Mesothelial cell of epicardium (in vitro differentiated cells): ENCODE measurements at regions not wholly inside any gene's neighbourhood (a gene's known extent, or its start where the extent isn't known, plus 50 kb on each side); places are given as distances from the start of the nearest gene placed in this dataset.

Experiments used
- DNase-seq, 2 experiments: peaks; one replicate each; pipeline ENCODE4 v3.0.0; 2021; ENCODE audit warnings: low spot score in 2 of 2; ENCODE audit not compliant: unreplicated experiment in 2 of 2
- H3K27ac Mint-ChIP-seq: 2 replicates; pipeline ENCODE4 v1.8.0; 2021; ENCODE audit warnings: mixed read lengths
- H3K27me3 Mint-ChIP-seq: 2 replicates; pipeline ENCODE4 v1.8.0; 2021; ENCODE audit warnings: low read depth, mixed read lengths
- H3K36me3 Mint-ChIP-seq: 2 replicates; pipeline ENCODE4 v1.8.0; 2021; ENCODE audit warnings: mixed read lengths
- H3K4me1 Mint-ChIP-seq: 2 replicates; pipeline ENCODE4 v1.8.0; 2021; ENCODE audit warnings: mixed read lengths
- H3K4me3 Mint-ChIP-seq: 2 replicates; pipeline ENCODE4 v1.8.0; 2021; ENCODE audit warnings: mild to moderate bottlenecking, moderate library complexity, mixed read lengths
- H3K9me3 Mint-ChIP-seq: 2 replicates; pipeline ENCODE4 v1.8.0; 2021; ENCODE audit warnings: mixed read lengths
- TF ChIP-seq, protein P1 (sequence below): fragments of 200-600 bp; sonication (generic); IDR thresholded peaks from one replicate; pipeline ENCODE4 v1.5.0; 2021; ENCODE audit warnings: antibody characterized with exemption; ENCODE audit not compliant: unreplicated experiment

DNA sequence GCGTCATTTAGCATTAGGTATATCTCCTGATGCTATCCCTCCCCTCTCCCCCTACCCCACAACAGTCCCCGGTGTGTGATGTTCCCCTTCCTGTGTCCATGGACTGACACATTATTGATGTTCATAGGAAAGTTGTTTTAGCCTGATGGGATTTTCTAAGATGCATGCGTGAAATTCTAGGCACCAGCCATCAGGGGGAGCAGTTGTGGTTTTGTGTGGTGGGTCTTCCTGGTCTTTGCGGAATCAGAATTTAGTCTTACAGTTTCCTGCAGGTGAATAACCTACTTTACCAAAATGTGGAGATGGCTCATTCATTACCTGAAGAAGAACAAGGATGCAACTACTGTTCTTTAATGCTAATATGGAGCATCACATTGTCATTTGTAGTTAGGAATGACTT, 455.0 kb upstream of the THBS1 start:
- DNase-seq: no peak

DNA sequence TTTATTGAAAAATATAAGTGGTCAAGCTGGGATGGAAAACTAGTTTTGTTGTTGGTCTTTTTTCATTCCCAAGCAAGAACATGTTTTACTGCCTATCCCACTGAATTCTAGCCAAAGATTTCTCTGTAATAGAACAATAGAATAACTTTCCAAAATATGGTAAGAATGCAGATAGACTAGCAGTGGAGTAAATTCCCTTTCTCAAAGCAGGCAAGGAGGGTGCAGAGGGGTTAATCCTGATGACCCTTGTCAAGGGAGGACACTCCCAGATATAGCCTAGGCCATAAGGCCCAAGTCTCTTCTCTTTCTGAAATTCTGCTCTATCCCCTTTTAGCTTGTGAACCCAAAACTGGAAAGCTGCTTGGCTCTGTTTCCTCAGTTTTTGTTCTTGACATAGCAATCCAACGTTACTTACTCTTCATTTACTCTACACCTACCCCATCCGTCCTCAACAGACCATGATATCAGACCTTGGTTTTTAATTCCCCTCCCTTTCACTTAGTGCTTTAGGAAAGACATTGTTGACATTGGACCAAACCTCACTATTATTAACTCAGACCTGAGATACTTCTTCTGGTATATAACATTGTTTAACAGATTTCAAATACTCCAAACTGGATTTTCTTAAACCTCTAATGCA, 453.6 kb upstream of the THBS1 start:
- Mint-ChIP-seq H3K4me1 (peaks cover 18% of the 10 kb centered on the region), H3K27ac (peak overlapping the region; percentile 81)

More for the DNA sequence above, 455.0 kb upstream of the THBS1 start:
- no peaks in the 10 kb centered on the region for H3K9me3 Mint-ChIP-seq
- H3K4me3 Mint-ChIP-seq: no peak overlapping the region
- H3K27ac Mint-ChIP-seq: no peak overlapping the region
- no peaks in the 10 kb centered on the region for H3K27me3 Mint-ChIP-seq
- no peaks in the 10 kb centered on the region for H3K36me3 Mint-ChIP-seq
- TF ChIP-seq, protein P1, sequence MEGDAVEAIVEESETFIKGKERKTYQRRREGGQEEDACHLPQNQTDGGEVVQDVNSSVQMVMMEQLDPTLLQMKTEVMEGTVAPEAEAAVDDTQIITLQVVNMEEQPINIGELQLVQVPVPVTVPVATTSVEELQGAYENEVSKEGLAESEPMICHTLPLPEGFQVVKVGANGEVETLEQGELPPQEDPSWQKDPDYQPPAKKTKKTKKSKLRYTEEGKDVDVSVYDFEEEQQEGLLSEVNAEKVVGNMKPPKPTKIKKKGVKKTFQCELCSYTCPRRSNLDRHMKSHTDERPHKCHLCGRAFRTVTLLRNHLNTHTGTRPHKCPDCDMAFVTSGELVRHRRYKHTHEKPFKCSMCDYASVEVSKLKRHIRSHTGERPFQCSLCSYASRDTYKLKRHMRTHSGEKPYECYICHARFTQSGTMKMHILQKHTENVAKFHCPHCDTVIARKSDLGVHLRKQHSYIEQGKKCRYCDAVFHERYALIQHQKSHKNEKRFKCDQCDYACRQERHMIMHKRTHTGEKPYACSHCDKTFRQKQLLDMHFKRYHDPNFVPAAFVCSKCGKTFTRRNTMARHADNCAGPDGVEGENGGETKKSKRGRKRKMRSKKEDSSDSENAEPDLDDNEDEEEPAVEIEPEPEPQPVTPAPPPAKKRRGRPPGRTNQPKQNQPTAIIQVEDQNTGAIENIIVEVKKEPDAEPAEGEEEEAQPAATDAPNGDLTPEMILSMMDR: peak; percentile 63
- H3K4me1 Mint-ChIP-seq: peaks cover 18% of the 10 kb centered on the region

DNA sequence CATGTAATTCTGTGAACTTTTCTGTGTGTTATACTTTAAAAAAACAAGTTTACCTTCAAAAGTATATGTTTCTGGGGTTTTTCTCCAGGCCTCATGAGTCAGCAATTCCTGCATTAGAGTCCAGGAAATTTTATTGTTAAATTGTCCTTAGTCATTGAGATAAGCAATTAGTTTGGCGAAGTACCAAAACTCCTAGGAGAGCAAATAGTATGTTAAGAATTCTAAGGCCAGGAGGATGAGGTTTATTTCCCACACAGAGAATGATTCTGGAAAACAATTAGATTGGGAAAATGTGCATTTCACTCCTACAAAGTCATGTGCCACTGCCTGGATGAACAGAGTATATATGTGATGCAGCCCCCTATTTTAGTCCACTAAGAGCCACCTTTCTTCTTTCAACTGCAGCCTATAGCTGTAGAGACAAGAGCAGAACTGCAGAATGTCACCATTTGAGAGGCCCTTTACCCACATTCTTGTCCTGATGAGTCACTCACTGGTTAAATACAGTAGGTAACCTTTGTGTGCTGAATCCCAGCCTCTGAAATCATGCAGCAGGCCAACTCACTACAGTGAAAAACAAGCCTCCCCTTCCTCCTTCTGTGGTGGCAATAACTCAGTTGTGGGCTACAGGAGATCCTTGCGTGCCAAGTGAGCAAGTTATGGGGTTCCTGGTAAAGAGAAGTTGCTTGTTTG, 452.8 kb upstream of the THBS1 start:
- TF ChIP-seq, protein P1: no peak
- Mint-ChIP-seq H3K4me1 (peaks cover 18% of the 10 kb centered on the region), H3K4me3 (no peak overlapping the region), H3K9me3 (no peaks in the 10 kb centered on the region), H3K36me3 (no peaks in the 10 kb centered on the region), H3K27me3 (no peaks in the 10 kb centered on the region), H3K27ac (peak overlapping the region; percentile 81)
- no peak for DNase-seq

More for the DNA sequence above, 453.6 kb upstream of the THBS1 start:
- H3K27me3 Mint-ChIP-seq: no peaks in the 10 kb centered on the region
- TF ChIP-seq, protein P1: no peak
- H3K4me3 Mint-ChIP-seq: no peak overlapping the region
- no peak for DNase-seq
- H3K9me3 Mint-ChIP-seq: no peaks in the 10 kb centered on the region
- no peaks in the 10 kb centered on the region for H3K36me3 Mint-ChIP-seq

DNA sequence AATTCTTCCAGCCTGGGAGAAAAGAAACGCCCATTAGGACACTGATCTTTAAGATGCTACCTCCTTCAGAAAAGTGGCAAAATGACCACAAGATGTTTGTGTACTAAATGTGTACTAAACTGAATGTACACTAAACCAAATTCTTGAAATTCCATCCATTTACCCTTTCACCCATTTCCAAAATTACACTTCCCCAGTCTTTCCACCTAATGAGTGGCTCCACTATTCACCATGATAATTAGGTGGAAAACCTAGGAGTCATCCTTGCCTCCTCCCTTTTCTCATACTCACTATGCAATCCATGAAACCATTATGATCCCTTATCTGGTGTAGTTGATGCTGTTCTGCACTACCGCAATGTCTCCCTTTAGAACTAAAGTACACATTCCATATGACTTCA, 452.1 kb upstream of the THBS1 start:
- H3K27me3 Mint-ChIP-seq: no peaks in the 10 kb centered on the region
- TF ChIP-seq, protein P1: no peak
- no peaks in the 10 kb centered on the region for H3K9me3 Mint-ChIP-seq
- H3K4me3 Mint-ChIP-seq: no peak overlapping the region
- H3K36me3 Mint-ChIP-seq: no peaks in the 10 kb centered on the region
- DNase-seq: no peak
- peak overlapping the region; percentile 81 for H3K27ac Mint-ChIP-seq
- H3K4me1 Mint-ChIP-seq: peaks cover 18% of the 10 kb centered on the region

DNA sequence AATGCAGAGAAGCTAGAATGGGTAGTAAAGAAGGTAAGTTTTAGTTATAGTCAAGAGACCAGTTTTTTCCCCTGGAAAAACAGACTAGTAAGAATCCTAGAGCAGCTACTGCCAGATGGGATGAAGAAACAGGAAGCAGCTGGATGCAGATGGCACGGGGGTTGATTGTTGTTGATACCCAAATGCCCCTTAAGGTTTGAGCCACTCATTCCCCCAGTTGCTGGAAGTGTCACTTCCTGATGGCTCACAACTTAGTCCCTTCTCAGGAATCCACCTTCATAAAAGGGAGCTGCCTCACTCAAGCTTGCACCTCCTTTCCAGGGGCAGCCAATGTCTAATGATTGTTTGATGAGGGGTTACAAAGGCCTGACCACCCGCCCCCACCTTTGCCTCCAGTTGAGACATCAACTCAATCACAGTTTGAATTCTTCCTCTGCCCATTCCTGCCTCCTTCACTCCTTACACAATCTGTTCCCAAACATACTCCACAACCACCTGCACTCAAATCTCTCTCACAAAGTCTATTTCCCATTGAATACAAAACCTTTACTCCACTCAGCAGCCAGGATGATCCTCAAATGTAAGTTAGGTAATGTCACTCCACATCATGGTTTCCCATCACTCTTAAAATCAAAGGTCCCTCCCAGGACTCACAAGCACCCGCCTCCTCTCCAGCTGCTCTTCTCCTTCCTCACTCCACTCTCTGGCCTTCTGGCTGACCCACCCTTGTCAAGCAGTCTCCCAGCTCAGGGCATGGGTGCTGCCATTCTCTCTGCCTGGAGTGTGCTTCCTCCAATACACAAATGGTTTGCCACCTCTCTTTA, 450.1 kb upstream of the THBS1 start:
- H3K4me3 Mint-ChIP-seq: no peak overlapping the region
- DNase-seq: no peak
- H3K36me3 Mint-ChIP-seq: no peaks in the 10 kb centered on the region
- TF ChIP-seq, protein P1: no peak
- H3K27ac Mint-ChIP-seq: no peak overlapping the region
- no peaks in the 10 kb centered on the region for H3K27me3 Mint-ChIP-seq
- H3K4me1 Mint-ChIP-seq: peaks cover 18% of the 10 kb centered on the region
- H3K9me3 Mint-ChIP-seq: no peaks in the 10 kb centered on the region
